ENCODE measurements at regions not wholly inside any gene's neighbourhood (a gene's known extent, or its start where the extent isn't known, plus 50 kb on each side); places are given as distances from the start of the nearest gene placed in this dataset.
A peak's percentile ranks its signal among the peaks of the same experiment; 100 is the strongest.
"Not testable (repeated sequence)": the region's sequence is repeated elsewhere in the genome, so short reads cannot be mapped to it uniquely, and the experiment has no call there.

- peak; percentile 57 for DNase-seq (ENCODE audit: low spot score)
These were observed 128.2 kb upstream of the LARP1 start for GRCh38 chr5:154626876-154627557.

DNA sequence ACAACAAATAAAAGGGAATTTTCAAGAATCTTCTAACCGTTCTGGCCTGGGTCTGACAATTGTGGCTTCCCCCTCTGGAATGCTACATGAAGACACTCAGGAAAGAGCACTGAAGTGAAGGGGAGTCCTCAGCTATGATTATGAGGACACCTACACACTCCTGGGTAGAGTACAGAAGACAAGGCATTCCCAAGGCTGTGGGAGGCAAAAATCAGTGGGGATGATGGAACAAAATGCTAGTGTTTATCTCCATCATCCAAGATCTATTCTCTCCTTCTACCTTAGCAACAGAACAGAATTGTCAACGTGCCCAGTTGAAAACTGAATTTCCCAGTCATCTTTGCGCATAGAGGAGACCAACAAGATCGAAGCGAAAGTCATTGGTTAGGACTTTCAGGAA, 130.1 kb upstream of the LARP1 start:
- DNase-seq (ENCODE audit: low spot score): no peak

DNA sequence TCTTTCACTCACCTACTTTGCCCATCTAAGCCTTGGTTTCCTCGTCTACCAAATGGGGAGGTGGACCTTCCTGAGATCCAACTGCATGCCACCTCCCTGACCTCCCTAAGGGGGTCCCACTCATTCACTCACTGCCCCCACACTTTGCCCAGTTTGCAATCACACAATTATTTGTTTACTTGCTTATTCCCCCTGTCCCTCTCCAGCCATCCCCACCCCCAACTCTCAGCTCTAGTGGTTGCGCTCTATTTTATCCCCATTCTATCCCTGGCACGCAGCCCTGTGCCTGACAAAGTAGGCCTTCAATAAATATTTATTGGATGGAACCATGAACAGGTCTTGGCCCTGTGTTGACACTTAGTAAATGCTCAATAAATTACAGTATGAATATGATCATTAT, 130.8 kb upstream of the LARP1 start:
- no peak for DNase-seq (ENCODE audit: low spot score)

- DNase-seq (ENCODE audit: low spot score): no peak
These were observed 134.8 kb upstream of the LARP1 start for GRCh38 chr5:154620411-154620810.

DNA sequence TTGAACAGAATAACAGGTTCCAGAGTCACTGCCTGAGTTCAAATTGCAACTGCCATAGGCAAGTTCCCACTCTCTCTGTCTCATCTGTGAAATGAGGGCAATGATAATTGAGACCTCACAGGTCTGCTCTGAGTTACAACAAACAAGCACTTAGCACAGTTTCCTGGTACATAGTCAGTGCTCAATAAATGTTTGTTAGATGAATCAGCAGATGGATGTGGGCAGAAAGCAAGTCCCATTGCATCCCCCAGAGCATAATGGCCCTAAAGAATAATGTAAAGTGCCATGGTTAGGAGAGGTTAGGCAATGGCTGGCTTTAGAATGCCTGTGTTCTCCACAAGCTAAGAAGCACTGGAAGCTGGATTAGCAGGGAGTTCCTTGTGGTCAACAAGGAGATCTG, 136.5 kb upstream of the LARP1 start:
- no peak for DNase-seq (ENCODE audit: low spot score)

- no peak for DNase-seq (ENCODE audit: low spot score)
These were observed 136.6 kb upstream of the HAND1 start for GRCh38 chr5:154614595-154614994.

DNA sequence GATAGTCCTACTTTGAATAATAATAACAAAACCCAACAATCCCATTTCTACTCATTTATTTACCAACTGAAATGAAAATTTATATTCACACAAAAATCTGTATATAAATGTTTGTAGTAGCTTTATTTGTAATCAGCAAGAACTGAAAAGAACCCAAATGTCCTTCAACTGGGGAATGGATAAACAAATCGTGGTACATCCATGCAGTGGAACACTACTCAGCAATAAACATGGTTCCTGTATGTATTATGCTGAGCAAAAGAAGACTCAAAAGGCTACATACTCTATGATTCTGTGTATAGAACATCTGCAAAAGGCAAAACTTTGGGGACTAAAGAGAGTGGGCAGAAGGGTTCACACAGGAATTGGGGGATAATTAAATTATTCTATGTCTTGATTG, 136.1 kb upstream of the HAND1 start:
- DNase-seq (ENCODE audit: low spot score): no peak

GRCh38 chr5:154612666-154613065, 134.6 kb upstream of the HAND1 start:
- DNase-seq (ENCODE audit: low spot score): no peak

DNA sequence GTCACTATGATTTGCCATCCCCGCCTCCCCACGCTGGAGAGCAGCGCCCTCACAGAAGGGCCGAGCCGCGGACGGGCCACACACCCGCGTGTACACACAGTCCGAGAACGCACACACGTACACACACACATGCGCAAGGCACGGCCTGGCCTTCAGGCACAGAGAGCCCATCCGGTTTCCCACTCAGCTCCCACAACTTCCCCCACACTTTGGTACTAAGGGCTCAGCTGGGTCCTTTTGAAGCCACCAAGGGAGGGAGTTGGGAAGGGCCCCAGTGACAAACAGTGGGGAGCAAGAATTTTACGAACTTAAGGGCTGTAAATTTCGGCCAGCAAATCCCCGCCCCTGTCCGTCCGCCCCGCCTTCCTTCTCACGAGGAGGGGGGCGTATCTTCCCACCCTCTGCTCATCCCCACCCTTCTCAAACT, 133.3 kb upstream of the HAND1 start:
- no peak for DNase-seq (ENCODE audit: low spot score)

- peak; percentile 92 for DNase-seq (ENCODE audit: low spot score)
These were observed 132.5 kb upstream of the HAND1 start for GRCh38 chr5:154610321-154611154.

DNA sequence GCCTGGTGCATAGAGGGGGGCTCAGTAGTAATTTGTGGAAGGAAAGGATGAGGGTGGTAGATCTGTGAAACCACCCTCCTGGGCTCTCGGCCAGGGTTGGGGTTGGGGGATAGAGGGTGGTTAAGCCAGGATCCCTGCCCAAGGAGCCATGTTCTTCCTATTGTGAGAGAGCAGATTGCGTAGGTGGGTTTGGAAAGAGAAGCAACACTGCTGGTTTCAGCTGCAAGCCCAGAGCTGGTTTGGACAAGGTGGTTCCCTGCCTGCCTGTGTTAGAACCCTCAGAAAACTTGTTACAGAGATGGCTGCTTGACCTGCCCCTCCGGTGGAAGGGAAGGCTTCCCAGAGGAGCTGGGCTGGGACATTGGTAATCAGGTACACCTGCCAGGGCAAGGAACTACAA, 131.2 kb upstream of the HAND1 start:
- no peak for DNase-seq (ENCODE audit: low spot score)

DNA sequence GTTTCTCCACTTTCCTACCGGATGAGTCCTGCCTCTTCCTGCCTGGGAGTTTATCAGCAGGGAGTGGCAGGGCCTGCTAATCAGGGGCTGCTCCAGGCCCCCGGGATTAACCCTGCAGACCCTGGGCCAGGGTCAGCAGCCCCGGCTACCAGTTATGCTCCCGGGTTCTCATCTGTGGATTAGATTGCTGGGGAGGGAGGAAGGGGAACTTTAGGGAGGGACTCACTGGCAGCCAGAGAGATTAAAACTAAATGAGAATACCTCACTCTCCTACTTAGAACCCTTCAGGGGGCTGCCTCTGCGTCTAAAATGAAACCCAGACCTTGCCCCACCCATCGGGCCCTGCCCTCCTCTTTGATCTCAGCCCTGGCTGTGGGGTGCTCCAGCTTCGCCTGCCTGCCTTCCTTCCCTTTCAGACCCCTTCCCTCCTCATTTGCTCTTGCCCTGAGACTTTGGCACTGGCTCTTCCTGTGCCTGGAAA, 130.5 kb upstream of the HAND1 start:
- no peak for DNase-seq (ENCODE audit: low spot score)

DNA sequence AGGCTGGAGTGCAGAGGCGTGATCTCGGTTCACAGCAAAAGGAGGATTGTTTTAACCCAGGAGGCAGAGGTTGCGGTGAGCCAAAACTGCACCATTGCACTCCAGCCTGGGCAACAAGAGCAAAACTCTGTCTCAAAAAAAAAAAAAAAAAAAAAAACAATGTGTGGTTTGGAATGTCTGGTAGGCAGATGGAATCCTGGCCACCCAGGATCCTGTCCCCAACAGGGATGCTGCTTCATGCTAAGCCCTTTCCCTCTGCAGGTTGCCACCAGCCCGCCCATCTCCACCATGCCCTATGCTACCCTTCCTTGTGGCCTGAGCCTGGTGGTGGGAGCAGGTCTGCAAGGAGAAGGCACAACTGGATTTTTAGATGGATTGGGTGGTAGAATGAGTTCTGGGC, 129.7 kb upstream of the HAND1 start:
- no peak for DNase-seq (ENCODE audit: low spot score)

GRCh38 chr5:154606246-154606645, 128.2 kb upstream of the HAND1 start:
- DNase-seq (ENCODE audit: low spot score): no peak

GRCh38 chr5:154603953-154604679, 126.1 kb upstream of the HAND1 start:
- no peak for DNase-seq (ENCODE audit: low spot score)

DNA sequence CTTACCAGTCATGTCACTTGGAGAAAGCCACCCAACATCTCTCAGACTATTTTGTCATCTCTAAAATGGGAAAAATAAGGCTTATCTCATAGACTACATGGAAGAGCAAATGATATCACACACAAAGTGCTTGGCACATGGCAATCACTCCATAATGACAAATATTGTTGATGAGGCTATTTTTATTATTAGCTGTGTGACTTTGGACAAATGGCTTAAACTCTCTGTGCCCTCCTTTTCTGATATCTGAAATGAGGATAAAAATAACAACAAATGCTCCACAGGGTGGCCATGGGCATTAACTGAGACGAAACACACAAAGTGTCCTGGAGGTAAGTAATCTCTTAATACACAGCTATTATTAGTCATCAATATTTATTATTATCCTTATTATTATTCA, 125.5 kb upstream of the HAND1 start:
- DNase-seq (ENCODE audit: low spot score): no peak

DNA sequence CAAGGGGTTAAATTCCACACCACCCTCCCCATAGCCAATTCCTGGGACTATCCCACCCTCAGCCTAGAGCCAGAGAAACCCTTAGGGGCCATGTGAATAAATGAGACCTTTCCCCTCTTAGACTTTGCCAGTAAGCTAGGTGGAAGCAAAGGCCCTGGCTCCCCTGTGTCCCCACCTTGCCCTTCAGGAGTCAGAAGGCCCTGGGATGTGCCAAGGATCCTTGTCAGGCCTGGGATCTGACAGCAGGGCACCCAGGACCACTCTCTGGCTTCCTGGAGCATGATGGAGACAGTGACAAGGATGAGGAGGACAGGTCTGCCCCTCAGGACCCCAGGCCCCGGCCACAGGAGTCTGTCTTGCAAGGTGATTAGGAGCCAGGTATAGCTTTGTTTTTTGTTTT, 125.0 kb upstream of the HAND1 start:
- no peak for DNase-seq (ENCODE audit: low spot score)

DNA sequence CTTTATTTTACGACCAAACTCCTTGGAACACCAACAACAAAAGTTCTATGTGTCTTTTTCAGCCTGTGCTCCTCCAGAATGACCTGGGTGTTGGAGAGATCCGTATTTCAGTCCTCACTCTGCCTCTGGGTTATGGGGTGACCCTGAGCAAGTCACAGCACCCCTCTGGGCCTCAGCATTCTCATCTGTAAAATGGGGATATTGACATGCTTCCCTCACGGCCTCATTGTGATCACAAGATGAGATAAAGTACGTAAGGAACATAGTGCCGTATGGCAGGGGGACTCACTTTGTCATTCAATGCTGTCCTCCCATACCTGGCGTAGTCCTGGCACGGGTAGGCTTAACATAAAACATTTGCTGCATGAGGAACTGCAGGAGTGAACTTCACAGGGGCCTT, 123.0 kb upstream of the HAND1 start:
- no peak for DNase-seq (ENCODE audit: low spot score)

GRCh38 chr5:154598021-154598420, 120.0 kb upstream of the HAND1 start:
- no peak for DNase-seq (ENCODE audit: low spot score)

DNA sequence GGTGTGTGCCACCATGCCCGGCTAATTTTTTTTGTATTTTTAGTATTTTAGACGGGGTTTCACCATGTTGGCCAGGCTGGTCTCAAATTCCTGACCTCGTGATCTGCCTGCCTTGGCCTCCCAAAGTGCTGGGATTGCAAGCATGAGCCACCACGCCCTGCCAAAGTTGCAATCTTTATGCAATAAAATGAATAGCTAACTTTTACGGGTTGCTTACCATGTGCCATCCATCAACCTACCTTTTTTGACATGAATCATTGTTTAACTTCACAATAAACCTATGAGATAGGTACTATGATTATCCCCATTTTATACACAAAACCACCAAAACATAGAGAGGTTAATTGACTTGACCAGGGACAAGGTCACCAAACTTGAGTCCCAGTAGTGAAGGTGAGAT, 118.8 kb upstream of the HAND1 start:
- DNase-seq (ENCODE audit: low spot score): not testable (repeated sequence)

- no peak for DNase-seq (ENCODE audit: low spot score)
These were observed 117.6 kb upstream of the HAND1 start for GRCh38 chr5:154595662-154596061.

- DNase-seq (ENCODE audit: low spot score): no peak
These were observed 115.8 kb upstream of the HAND1 start for GRCh38 chr5:154593796-154594195.
